GM10266 (cell line): ENCODE measurements at regions not wholly inside any gene's neighbourhood (a gene's known extent, or its start where the extent isn't known, plus 50 kb on each side); places are given as distances from the start of the nearest gene placed in this dataset.

ENCODE experiments used
- DNase-seq: peaks from one replicate; pipeline ENCODE4 v3.0.0; 2012; ENCODE audit errors: extremely low spot score
- TF ChIP-seq, protein P1 (sequence below): IDR thresholded peaks from 2 replicates; pipeline ENCODE4 v1.5.1; 2012; ENCODE audit warnings: mild to moderate bottlenecking, low read depth; ENCODE audit not compliant: control insufficient read depth, insufficient read depth; ENCODE audit errors: missing control alignments

DNA sequence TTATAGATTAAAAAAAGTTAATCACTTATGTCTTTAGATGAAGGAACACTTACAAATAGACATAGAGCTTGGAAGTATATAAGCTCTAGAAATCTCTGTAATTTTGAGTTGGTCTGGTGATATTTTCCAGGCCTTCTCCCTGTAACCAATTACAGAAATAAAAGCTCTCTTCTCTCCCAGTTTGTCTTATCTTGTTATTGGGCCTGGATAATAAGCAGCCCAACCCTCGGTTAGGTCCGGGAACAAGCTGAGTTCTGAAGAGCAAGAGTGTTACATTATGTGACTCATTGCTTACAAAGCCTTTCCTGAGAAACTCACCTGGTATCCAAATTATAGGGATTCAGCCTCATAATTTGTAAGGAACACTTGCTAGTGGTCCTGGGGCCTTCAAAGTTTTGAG lies 1146.2 kb downstream of the CDH9 start:
- DNase-seq, result no peak
- TF ChIP-seq, protein P1, sequence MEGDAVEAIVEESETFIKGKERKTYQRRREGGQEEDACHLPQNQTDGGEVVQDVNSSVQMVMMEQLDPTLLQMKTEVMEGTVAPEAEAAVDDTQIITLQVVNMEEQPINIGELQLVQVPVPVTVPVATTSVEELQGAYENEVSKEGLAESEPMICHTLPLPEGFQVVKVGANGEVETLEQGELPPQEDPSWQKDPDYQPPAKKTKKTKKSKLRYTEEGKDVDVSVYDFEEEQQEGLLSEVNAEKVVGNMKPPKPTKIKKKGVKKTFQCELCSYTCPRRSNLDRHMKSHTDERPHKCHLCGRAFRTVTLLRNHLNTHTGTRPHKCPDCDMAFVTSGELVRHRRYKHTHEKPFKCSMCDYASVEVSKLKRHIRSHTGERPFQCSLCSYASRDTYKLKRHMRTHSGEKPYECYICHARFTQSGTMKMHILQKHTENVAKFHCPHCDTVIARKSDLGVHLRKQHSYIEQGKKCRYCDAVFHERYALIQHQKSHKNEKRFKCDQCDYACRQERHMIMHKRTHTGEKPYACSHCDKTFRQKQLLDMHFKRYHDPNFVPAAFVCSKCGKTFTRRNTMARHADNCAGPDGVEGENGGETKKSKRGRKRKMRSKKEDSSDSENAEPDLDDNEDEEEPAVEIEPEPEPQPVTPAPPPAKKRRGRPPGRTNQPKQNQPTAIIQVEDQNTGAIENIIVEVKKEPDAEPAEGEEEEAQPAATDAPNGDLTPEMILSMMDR, result no peak

- TF ChIP-seq, protein P1, result no peak
- DNase-seq, result no peak
Measured at GRCh38 chr5:25891691-25892090, 1146.7 kb downstream of the CDH9 start.

DNA sequence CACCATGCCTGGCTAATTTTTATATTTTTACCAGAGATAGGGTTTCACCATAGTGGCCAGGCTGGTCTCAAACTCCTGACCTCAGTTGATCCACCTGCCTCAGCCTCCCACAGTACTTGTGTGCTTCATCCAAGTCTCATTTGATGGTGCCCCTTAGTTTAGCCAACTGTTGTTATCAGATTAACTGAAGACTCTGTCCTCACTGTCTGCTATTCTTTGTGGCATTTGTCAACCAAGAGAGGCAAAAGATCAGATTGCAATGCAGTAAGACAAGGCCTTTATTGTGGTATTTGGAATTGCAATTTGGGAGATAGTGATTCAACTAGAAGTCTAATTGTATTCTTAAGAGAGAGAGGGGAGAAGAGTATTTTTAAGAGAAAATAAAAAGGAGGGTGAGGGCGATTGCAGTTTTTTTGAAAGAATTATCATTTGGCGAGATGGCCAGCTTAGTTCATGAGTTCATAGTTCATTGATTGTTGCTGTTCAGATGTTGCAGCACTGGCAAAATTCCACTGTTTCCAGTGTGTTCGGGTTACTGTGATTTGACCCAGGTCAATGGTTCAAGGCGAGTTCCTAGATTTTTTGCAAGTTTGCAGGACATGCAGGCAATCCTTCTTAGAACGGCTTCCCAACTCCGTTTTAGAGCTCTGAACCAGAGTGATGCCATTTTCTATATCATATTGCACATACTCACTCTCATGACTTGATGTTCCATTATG lies 1156.9 kb downstream of the CDH9 start:
- DNase-seq, result no peak
- TF ChIP-seq, protein P1, result no peak

DNA sequence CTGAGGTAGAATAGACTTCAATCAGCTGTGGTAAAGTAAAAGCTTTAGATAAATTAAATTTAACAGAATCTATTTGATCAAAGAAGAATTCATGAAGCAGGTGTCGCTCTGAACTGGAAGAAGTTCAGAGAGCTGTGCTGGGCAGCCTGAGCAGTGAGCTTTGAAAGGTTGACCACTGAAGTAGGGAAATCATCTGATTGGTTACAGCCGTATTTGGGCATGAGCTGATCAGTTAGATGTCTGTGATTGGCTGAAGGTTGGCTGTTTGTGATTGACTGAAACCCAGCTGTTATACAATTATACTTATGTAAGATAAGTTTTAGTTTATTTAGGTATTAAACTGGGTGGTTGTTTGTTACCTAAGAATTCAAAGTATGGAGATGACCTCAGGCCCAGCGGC lies 1174.6 kb downstream of the CDH9 start:
- TF ChIP-seq, protein P1, result no peak
- no peak for DNase-seq

DNA sequence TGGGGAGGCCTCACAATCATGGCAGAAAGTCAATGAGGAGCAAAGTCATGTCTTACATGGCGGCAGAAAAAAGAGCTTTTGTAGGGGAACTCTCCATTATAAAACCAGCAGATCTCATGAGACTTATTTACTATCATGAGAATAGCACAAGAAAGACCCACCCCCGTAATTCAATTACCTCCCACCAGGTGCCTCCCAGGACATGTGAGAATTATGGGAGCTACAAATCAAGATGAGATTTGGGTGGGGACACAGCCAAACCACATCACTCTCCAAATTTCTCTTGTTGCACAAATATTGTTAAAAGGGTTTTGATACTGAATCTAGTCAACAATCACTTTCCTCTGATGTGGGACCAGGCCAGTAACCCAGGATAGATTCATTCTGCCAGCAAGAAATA lies 1176.1 kb downstream of the CDH9 start:
- no peak for DNase-seq
- TF ChIP-seq, protein P1, result no peak

DNA sequence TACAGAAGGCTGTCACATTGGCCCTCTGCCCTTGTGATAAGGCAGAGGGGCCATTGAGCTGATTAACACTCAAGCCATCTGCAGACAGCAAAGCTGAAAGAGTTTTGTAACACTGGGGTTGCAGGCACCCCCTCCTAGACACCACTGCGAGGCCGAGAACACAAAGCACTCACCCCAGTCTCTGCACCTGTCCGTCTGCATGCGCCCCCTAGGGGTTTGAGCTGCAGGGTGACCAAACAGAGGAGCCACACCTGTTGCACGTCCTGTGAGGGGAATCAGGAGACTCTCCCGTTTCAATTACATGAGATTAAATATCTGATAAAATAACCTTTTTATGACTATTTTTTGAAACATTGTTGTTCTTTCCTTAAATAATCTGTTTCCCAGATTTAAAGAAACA lies 1180.4 kb downstream of the CDH9 start:
- no peak for DNase-seq
- TF ChIP-seq, protein P1, result no peak

DNA sequence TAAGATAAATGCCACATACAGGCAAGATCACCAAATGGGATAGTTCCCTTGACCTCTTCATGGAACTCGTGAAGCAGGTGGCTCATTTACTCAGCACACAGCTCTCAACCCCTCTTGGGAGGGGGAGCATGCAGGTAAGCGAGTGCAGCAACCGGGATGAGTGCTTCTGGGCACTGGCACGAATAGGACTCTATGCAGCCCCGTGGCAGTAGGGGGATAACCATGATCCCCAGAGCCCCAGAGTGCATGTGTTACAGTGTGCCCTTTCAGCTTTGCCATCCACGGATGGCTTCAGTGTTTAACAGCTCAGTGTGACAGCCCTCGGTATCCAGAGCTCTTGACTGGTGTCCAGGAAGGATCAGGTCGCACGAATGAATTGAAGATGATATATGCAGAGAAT lies 1187.1 kb downstream of the CDH9 start:
- TF ChIP-seq, protein P1, result no peak
- no peak for DNase-seq
